GM21390 (cell line): ENCODE measurements at regions not wholly inside any gene's neighbourhood (a gene's known extent, or its start where the extent isn't known, plus 50 kb on each side); places are given as distances from the start of the nearest gene placed in this dataset.
"Not testable (repeated sequence)": the region's sequence is repeated elsewhere in the genome, so short reads cannot be mapped to it uniquely, and the experiment has no call there.

Experiments
- ATAC-seq: cut with Tn5 transposase; IDR thresholded peaks from one replicate; pipeline ENCODE4 v1.9.1; 2021; ENCODE audit not compliant: unreplicated experiment

- not testable (repeated sequence) for ATAC-seq
Measured at GRCh38 chr15:91655563-91656290, 197.8 kb upstream of the SLCO3A1 start.

- no peak for ATAC-seq
Measured at GRCh38 chr15:91660174-91660649, 193.3 kb upstream of the SLCO3A1 start.

GRCh38 chr15:91664224-91664836 is 189.2 kb upstream of the SLCO3A1 start:
- no peak for ATAC-seq

GRCh38 chr15:91665212-91665611 is 188.3 kb upstream of the SLCO3A1 start:
- ATAC-seq, result no peak

GRCh38 chr15:91668370-91668769 is 185.1 kb upstream of the SLCO3A1 start:
- ATAC-seq, result no peak

GRCh38 chr15:91670108-91670507 is 183.4 kb upstream of the SLCO3A1 start:
- ATAC-seq, result no peak

- ATAC-seq, result no peak
Measured at GRCh38 chr15:91678003-91678402, 175.5 kb upstream of the SLCO3A1 start.

GRCh38 chr15:91679447-91679846 is 174.1 kb upstream of the SLCO3A1 start:
- no peak for ATAC-seq

GRCh38 chr15:91685436-91685835 is 168.1 kb upstream of the SLCO3A1 start:
- no peak for ATAC-seq

- ATAC-seq, result no peak
Measured at GRCh38 chr15:91688811-91689210, 164.7 kb upstream of the SLCO3A1 start.

GRCh38 chr15:91689377-91689776 is 164.1 kb upstream of the SLCO3A1 start:
- no peak for ATAC-seq

- ATAC-seq, result no peak
Measured at GRCh38 chr15:91692596-91692995, 160.9 kb upstream of the SLCO3A1 start.

GRCh38 chr15:91694131-91694830 is 159.2 kb upstream of the SLCO3A1 start:
- ATAC-seq, result no peak

- ATAC-seq, result no peak
Measured at GRCh38 chr15:91694831-91695210, 158.7 kb upstream of the SLCO3A1 start.

GRCh38 chr15:91695799-91696198 is 157.7 kb upstream of the SLCO3A1 start:
- no peak for ATAC-seq

- no peak for ATAC-seq
Measured at GRCh38 chr15:91696981-91697380, 156.5 kb upstream of the SLCO3A1 start.

- no peak for ATAC-seq
Measured at GRCh38 chr15:91698241-91698640, 155.3 kb upstream of the SLCO3A1 start.

- ATAC-seq, result no peak
Measured at GRCh38 chr15:91699741-91700140, 153.8 kb upstream of the SLCO3A1 start.

GRCh38 chr15:91703274-91703673 is 150.2 kb upstream of the SLCO3A1 start:
- ATAC-seq, result no peak

GRCh38 chr15:91704343-91704742 is 149.2 kb upstream of the SLCO3A1 start:
- no peak for ATAC-seq

- ATAC-seq, result peak; percentile 80
Measured at GRCh38 chr15:91706322-91707032, 147.0 kb upstream of the SLCO3A1 start.
